GM21390 (cell line): ENCODE measurements at regions not wholly inside any gene's neighbourhood (a gene's known extent, or its start where the extent isn't known, plus 50 kb on each side); places are given as distances from the start of the nearest gene placed in this dataset.
A peak's percentile ranks its signal among the peaks of the same experiment; 100 is the strongest.
"Not testable (repeated sequence)": the region's sequence is repeated elsewhere in the genome, so short reads cannot be mapped to it uniquely, and the experiment has no call there.

Experiments used
- ATAC-seq: cut with Tn5 transposase; IDR thresholded peaks from one replicate; pipeline ENCODE4 v1.9.1; 2021; ENCODE audit not compliant: unreplicated experiment

GRCh38 chr10:86579883-86580520 is 58.4 kb upstream of the WAPL start:
- ATAC-seq, result no peak

DNA sequence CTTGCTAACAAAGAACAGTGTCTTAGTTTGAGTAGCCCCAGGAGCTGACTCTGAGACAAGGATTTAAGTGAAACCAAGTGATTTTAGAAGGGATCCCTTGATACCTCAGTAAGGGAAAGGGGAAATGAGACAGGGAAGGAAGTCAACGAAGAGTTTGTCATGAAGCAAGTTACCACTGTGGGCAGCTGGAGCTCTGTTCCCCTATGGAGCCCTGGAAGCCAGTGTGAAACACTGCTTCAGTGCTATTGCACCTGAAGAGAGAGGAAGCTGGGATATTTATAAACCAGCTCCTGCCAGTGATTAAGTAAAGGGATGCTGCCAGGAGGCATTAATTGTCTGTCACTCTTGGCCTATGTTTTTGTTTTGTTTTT is 58.9 kb upstream of the WAPL start:
- ATAC-seq, result no peak

GRCh38 chr10:86583983-86584382 is 62.4 kb upstream of the WAPL start:
- peak; percentile 57 for ATAC-seq

- ATAC-seq, result peak; percentile 89
Measured at GRCh38 chr10:86585037-86585929, 63.7 kb upstream of the WAPL start.

GRCh38 chr10:86586516-86586915 is 64.9 kb upstream of the WAPL start:
- no peak for ATAC-seq

DNA sequence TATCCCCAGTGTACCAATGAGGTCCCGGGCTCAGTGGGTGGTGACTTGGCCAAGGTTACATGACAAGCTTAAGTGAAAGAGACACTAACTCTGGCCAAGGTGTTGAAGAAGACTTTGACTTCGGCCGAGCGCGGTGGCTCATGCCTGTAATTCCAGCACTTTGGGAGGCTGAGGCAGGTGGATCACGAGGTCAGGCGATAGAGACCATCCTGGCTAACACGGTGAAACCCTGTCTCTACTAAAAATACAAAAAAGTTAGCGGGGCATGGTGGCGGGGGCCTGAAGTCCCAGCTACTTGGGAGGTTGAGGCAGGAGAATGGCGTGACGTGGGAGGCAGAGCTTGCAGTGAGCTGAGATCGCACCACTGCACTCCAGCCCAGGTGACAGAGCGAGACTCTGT is 65.6 kb upstream of the OPN4 start:
- not testable (repeated sequence) for ATAC-seq

DNA sequence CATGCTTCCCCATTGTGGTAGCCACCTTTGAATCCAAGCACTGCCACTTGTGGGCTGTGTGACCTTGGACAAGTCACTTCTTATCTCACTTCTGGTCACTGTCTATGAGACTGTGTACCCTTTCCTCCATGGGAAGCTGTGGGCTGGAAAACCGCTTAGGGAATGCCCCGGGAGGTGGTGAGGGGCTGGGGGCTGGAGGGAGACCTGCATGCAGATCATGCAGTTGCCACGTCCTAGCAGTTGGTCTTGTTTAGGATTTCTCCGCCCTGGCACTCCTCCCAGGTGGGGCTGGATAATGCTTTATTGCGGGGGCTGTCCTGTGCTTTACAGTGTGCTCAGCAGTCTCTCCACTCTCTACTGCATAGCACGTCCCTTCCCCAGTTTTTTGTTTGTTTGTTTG is 62.9 kb upstream of the OPN4 start:
- no peak for ATAC-seq

GRCh38 chr10:86592413-86592812 is 61.9 kb upstream of the OPN4 start:
- ATAC-seq, result no peak

DNA sequence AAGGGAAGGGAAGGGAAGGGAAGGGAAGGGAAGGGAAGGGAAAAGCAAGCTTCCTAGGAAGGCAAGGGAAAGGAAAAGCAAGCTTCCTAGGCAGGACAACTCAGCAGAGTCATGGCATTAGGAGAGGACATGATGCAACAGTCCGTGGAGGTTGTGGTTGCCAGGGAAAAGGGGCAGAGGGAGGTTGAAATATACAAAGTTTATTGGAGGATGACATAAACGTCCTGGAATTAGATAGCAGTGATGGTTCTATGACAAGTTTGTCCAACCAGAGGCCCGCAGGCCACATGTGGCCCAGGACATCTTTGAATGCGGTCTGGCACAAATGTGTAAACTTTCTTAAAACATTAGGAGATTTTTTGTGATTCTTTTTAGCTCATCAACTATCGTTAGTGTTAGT is 59.8 kb upstream of the OPN4 start:
- ATAC-seq, result no peak

GRCh38 chr10:86595496-86595895 is 58.9 kb upstream of the OPN4 start:
- ATAC-seq, result no peak

- ATAC-seq, result no peak
Measured at GRCh38 chr10:86596266-86596665, 58.1 kb upstream of the OPN4 start.

GRCh38 chr10:86597306-86597705 is 57.0 kb upstream of the OPN4 start:
- no peak for ATAC-seq

- ATAC-seq, result no peak
Measured at GRCh38 chr10:86598151-86598550, 56.2 kb upstream of the OPN4 start.

DNA sequence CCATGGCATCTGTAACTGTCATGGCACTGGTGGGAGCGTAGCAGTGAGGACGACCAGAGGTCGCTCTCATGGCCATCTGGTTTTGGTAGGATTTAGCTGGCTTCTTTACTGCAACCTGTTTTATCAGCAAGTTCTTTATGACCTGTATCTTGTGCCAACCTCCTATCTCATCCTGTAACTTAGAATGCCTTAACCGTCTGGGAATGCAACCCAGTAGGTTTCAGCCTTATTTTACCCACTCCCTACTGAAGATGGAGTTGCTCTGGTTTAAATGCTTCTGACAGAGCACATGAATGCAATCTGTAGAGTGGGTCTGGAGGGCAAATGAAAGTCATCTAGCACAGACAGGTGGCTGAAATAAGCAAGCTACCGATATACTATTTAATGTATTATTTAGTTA is 55.3 kb upstream of the OPN4 start:
- ATAC-seq, result no peak

- peak; percentile 82 for ATAC-seq
Measured at GRCh38 chr10:86599729-86600128, 54.6 kb upstream of the OPN4 start.

DNA sequence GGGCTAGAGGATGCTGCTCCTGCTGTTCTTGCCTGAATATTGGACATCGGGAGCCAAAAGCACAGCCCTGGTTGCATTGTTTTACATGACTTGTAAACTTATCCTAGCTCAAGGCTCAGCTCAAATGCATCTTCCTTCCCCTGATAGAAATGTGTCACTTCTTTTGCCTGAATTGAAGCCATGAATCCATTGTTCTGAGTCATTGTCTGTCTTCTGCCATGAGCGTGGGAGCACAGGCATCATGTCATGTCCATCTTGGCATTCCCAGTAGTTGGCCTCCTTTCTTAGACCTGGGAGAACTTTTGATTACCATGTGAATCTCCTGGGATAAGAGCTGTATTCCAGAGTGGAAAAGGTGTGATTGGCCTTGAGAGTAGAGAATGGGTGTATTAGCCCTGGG is 54.1 kb upstream of the OPN4 start:
- ATAC-seq, result no peak

GRCh38 chr10:86601956-86602602 is 52.3 kb upstream of the OPN4 start:
- no peak for ATAC-seq

GRCh38 chr10:86603256-86603655 is 51.1 kb upstream of the OPN4 start:
- ATAC-seq, result no peak
